Pancreas (tissue), 10 donors: ENCODE measurements at regions not wholly inside any gene's neighbourhood (a gene's known extent, or its start where the extent isn't known, plus 50 kb on each side); places are given as distances from the start of the nearest gene placed in this dataset.

Experiments used
- ATAC-seq, 4 donors: fragments of 200-7000 bp; cut with Tn5 transposase; one replicate each; pipeline versions ENCODE4 v1.8.0 to v1.9.1; 2020; ENCODE audit warnings: mild to moderate bottlenecking in 4 of 4, moderate library complexity in 4 of 4
- DNase-seq, 6 donors: peaks; one replicate each; pipeline ENCODE4 v3.0.0-alpha.2; 2020
- FAIRE-seq: peaks from 2 replicates; lab custom pipeline; 2012; peaks lifted over from hg19 to GRCh38; lab: Jason Lieb, UNC
- H3K27ac ChIP-seq, 4 donors: fragments of 200-600 bp; sonication (generic); 1 replicate in 3 of 4; 2 replicates in 1 of 4; pipeline versions ENCODE4 v1.5.0 to v1.8.0; 2020
- H3K27me3 ChIP-seq, 4 donors: fragments of 200-600 bp; one replicate each; pipeline ENCODE4 v1.8.0; 2021
- H3K36me3 ChIP-seq, 3 donors: fragments of 200-600 bp; sonication (generic) in 1 of 3; one replicate each; pipeline versions ENCODE4 v1.5.0 to v1.8.0; 2020 to 2021
- H3K4me1 ChIP-seq, 3 donors: fragments of 200-600 bp; one replicate each; pipeline ENCODE4 v1.8.0; 2021
- H3K4me3 ChIP-seq, 4 donors: fragments of 200-600 bp; sonication (generic) in 2 of 4; one replicate each; pipeline versions ENCODE4 v1.5.0 to v1.8.0; 2020 to 2021
- H3K9me3 ChIP-seq, 4 donors: fragments of 200-600 bp; one replicate each; pipeline ENCODE4 v1.8.0; 2021
- CTCF ChIP-seq, 4 donors: fragments of 200-600 bp; sonication (generic) in 3 of 4; IDR thresholded peaks; one replicate each; pipeline versions ENCODE4 v1.5.0 to v1.8.0; 2021; ENCODE audit warnings: antibody characterized with exemption in 4 of 4
- WGBS, 2 donors: extraction: QIAGEN DNeasy Blood & Tissue Kit; methylation state at CpG; one replicate each; pipeline ENCODE4 v1.1.7; 2013; 5-methylcytosine and 5-hydroxymethylcytosine counted together
- intact Hi-C, 3 donors: fragments of 100-400 bp; cut with DNase I; formaldehyde crosslinking; loops; one replicate each; pipeline versions ENCODE4 v1.11.1 to v1.14.2; 2022
- donor health status: healthy with polysubstance abuse.
- donor health status: DM: no; HTN: no; CAD: no; lungs with moderate emphysema.
- donor health status: DM: no; HTN: no; CAD: no.
- donor health status: control.
- donor health status: control.
- donor health status: Bipolar disorder and iron deficiency.
- donor health status: DM: yes; HTN: yes; CAD: no.
- donor health status: DM: no; HTN: no; CAD: no.
- donor health status: DM: no; HTN: no; CAD: no.
- donor health status: DM: yes; HTN: yes; CAD: no.

- no peak for TF ChIP-seq CTCF (IDR thresholded peaks at IDR 0.05)
- Histone ChIP-seq H3K27ac (no peak overlapping the region), H3K9me3 (no peaks in the 10 kb centered on the region), H3K27me3 (no peaks in the 10 kb centered on the region), H3K4me3 (no peak overlapping the region), H3K4me1 (no peaks in the 10 kb centered on the region), H3K36me3 (no peaks in the 10 kb centered on the region)
- WGBS, 2 donors, result 59 to 75% methylated on average over 1 of the region's 1 CpG
- ATAC-seq, result peak in 3 of 4 donors; percentile 30 to 55 (median 47)
- intact Hi-C loops, result no loop called here
- DNase-seq, result no peak
- no peak for FAIRE-seq
Measured at GRCh38 chr2:147538088-147538487, 306.7 kb upstream of the ACVR2A start.

- intact Hi-C loops, result no loop called here
- WGBS, 2 donors, result 71 to 81% methylated on average over 3 of the region's 3 CpGs
- FAIRE-seq (no peak), ATAC-seq (no peak), DNase-seq (no peak)
- no peaks in the 10 kb centered on the region for H3K9me3 ChIP-seq
- H3K27me3 ChIP-seq, result no peaks in the 10 kb centered on the region
- no peak for TF ChIP-seq CTCF (IDR thresholded peaks at IDR 0.05)
- no peak overlapping the region for H3K27ac ChIP-seq
- H3K4me3 ChIP-seq, result no peak overlapping the region
- no peaks in the 10 kb centered on the region for H3K4me1 ChIP-seq
- H3K36me3 ChIP-seq, result no peaks in the 10 kb centered on the region
Measured at GRCh38 chr2:147531269-147531668, 313.6 kb upstream of the ACVR2A start.

- Histone ChIP-seq H3K9me3 (no peaks in the 10 kb centered on the region), H3K4me3 (no peak overlapping the region), H3K27ac (no peak overlapping the region), H3K36me3 (no peaks in the 10 kb centered on the region), H3K4me1 (peaks cover 0 to 5% (median 4%) of the 10 kb centered on the region in 3 donors), H3K27me3 (no peaks in the 10 kb centered on the region)
- DNase-seq (no peak), ATAC-seq (no peak), FAIRE-seq (no peak)
- intact Hi-C loops, result no loop called here
- 74 to 81% methylated on average over 3 of the region's 3 CpGs for WGBS, 2 donors
- no peak for TF ChIP-seq CTCF (IDR thresholded peaks at IDR 0.05)
Measured at GRCh38 chr2:147530033-147530432, 314.8 kb upstream of the ACVR2A start.

- no peak for FAIRE-seq
- H3K9me3 ChIP-seq, result no peaks in the 10 kb centered on the region
- ATAC-seq, result peak; percentile 88 to 94 (median 92)
- 6 to 8% methylated on average over 3 of the region's 3 CpGs for WGBS, 2 donors
- intact Hi-C loops, result no loop called here
- TF ChIP-seq CTCF (IDR thresholded peaks at IDR 0.05), result no peak
- peaks cover 0 to 5% (median 4%) of the 10 kb centered on the region in 3 donors for H3K4me1 ChIP-seq
- H3K27ac ChIP-seq, result no peak overlapping the region
- H3K27me3 ChIP-seq, result no peaks in the 10 kb centered on the region
- H3K36me3 ChIP-seq, result no peaks in the 10 kb centered on the region
- no peak overlapping the region for H3K4me3 ChIP-seq
- DNase-seq, result peak in 4 of 6 donors; percentile 44 to 65 (median 56)
Measured at GRCh38 chr2:147525819-147526489, 318.9 kb upstream of the ACVR2A start.

GRCh38 chr2:147524912-147525311, 319.9 kb upstream of the ACVR2A start:
- Histone ChIP-seq H3K36me3 (no peaks in the 10 kb centered on the region), H3K4me1 (peaks cover 0 to 5% (median 4%) of the 10 kb centered on the region in 3 donors), H3K27me3 (no peaks in the 10 kb centered on the region), H3K4me3 (no peak overlapping the region), H3K9me3 (no peaks in the 10 kb centered on the region), H3K27ac (no peak overlapping the region)
- no peak for TF ChIP-seq CTCF (IDR thresholded peaks at IDR 0.05)
- WGBS, 2 donors, result 87 to 88% methylated on average over 3 of the region's 3 CpGs
- no peak for DNase-seq
- no peak for ATAC-seq
- intact Hi-C loops, result no loop called here
- no peak for FAIRE-seq
